ENCODE measurements at regions not wholly inside any gene's neighbourhood (a gene's known extent, or its start where the extent isn't known, plus 50 kb on each side); places are given as distances from the start of the nearest gene placed in this dataset.

DNA sequence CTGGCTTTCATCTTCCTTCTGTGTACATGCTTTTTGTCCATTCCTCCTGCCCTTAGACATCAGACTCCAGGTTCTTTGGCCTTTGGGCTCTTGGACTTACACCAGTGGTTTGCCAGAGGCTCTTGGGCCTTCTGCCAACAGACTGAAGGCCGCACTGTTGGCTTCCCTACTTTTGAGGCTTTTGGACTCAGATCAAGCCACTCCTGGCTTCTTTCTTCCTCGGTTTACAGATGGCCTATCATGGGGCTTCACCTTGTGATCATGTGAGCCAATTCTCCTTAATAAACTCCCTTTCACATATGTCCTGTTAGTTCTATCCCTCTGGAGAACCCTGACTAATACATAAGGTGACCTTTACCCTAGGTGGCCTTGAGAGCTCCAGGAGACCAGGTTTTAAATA is 189.1 kb upstream of the CCNG1 start:
- TF ChIP-seq REST (IDR thresholded peaks at IDR 0.05; ENCODE audit: insufficient read depth in 1 of 2, low read depth in 2 of 2, low read length in 2 of 2) (no peak), TAF1 (IDR thresholded peaks at IDR 0.05; ENCODE audit: borderline replicate concordance, insufficient read depth, low read length) (no peak), SIN3A (IDR thresholded peaks at IDR 0.05; ENCODE audit: borderline replicate concordance, insufficient read depth, low read length) (no peak), POLR2AphosphoS5 (IDR thresholded peaks at IDR 0.05; ENCODE audit: low read depth, low read length) (no peak), FOXP2 (optimal IDR thresholded peaks at IDR 0.05; ENCODE audit: borderline replicate concordance, extremely low read depth, extremely low read length, insufficient read depth) (no peak)

DNA sequence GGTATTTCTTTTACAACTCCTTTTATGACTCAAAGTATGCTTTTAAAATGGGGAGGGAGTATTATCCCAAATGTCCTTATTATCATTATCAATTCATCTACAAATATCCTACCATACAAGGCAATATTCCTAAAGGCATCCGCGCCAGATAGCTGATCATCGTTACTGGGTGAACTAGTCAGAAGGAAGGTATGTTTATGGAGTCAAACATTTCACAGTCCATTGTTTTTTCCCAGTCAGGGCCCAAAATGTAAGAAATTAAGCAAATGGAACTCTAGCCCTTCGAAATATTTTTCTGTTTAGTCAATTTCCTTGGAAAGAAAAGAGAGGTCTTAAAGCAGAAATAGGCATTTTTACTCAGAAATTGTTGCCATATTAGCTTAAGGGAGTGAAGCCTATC is 188.5 kb upstream of the CCNG1 start:
- TF ChIP-seq SIN3A (IDR thresholded peaks at IDR 0.05; ENCODE audit: borderline replicate concordance, insufficient read depth, low read length) (no peak), REST (IDR thresholded peaks at IDR 0.05; ENCODE audit: insufficient read depth in 1 of 2, low read depth in 2 of 2, low read length in 2 of 2) (no peak), POLR2AphosphoS5 (IDR thresholded peaks at IDR 0.05; ENCODE audit: low read depth, low read length) (no peak), TAF1 (IDR thresholded peaks at IDR 0.05; ENCODE audit: borderline replicate concordance, insufficient read depth, low read length) (no peak), FOXP2 (optimal IDR thresholded peaks at IDR 0.05; ENCODE audit: borderline replicate concordance, extremely low read depth, extremely low read length, insufficient read depth) (no peak)

GRCh38 chr5:163252950-163253349 is 184.4 kb upstream of the CCNG1 start:
- TF ChIP-seq SIN3A (IDR thresholded peaks at IDR 0.05; ENCODE audit: borderline replicate concordance, insufficient read depth, low read length) = no peak
- TF ChIP-seq POLR2AphosphoS5 (IDR thresholded peaks at IDR 0.05; ENCODE audit: low read depth, low read length) = no peak
- TF ChIP-seq TAF1 (IDR thresholded peaks at IDR 0.05; ENCODE audit: borderline replicate concordance, insufficient read depth, low read length) = no peak
- TF ChIP-seq REST (IDR thresholded peaks at IDR 0.05; ENCODE audit: insufficient read depth in 1 of 2, low read depth in 2 of 2, low read length in 2 of 2) = no peak
- TF ChIP-seq FOXP2 (optimal IDR thresholded peaks at IDR 0.05; ENCODE audit: borderline replicate concordance, extremely low read depth, extremely low read length, insufficient read depth) = no peak

- TF ChIP-seq POLR2AphosphoS5 (IDR thresholded peaks at IDR 0.05; ENCODE audit: low read depth, low read length) (no peak), FOXP2 (optimal IDR thresholded peaks at IDR 0.05; ENCODE audit: borderline replicate concordance, extremely low read depth, extremely low read length, insufficient read depth) (no peak), SIN3A (IDR thresholded peaks at IDR 0.05; ENCODE audit: borderline replicate concordance, insufficient read depth, low read length) (no peak), TAF1 (IDR thresholded peaks at IDR 0.05; ENCODE audit: borderline replicate concordance, insufficient read depth, low read length) (no peak)
Observed at GRCh38 chr5:163259495-163259894, 177.9 kb upstream of the CCNG1 start.

GRCh38 chr5:163260471-163260870 is 176.9 kb upstream of the CCNG1 start:
- TF ChIP-seq FOXP2 (optimal IDR thresholded peaks at IDR 0.05; ENCODE audit: borderline replicate concordance, extremely low read depth, extremely low read length, insufficient read depth) = no peak
- no peak for TF ChIP-seq REST (IDR thresholded peaks at IDR 0.05; ENCODE audit: insufficient read depth in 1 of 2, low read depth in 2 of 2, low read length in 2 of 2)
